Osteoblast (primary cell): ENCODE measurements at regions not wholly inside any gene's neighbourhood (a gene's known extent, or its start where the extent isn't known, plus 50 kb on each side); places are given as distances from the start of the nearest gene placed in this dataset.
A peak's percentile ranks its signal among the peaks of the same experiment; 100 is the strongest.

ENCODE experiments used
- DNase-seq: peaks from one replicate; pipeline ENCODE4 v3.0.0; 2011; ENCODE audit warnings: low spot score, mixed read lengths; ENCODE audit not compliant: insufficient read length; ENCODE audit errors: missing footprints
- H2AFZ ChIP-seq: 2 replicates; pipeline ENCODE4 v1.6.0; 2011; ENCODE audit warnings: mild to moderate bottlenecking, low read length
- H3K27ac ChIP-seq: 2 replicates; pipeline ENCODE4 v1.5.1; 2011; ENCODE audit warnings: mild to moderate bottlenecking, low read depth, low read length, moderate library complexity
- H3K27me3 ChIP-seq: 2 replicates; pipeline ENCODE4 v1.6.0; 2012; ENCODE audit warnings: mild to moderate bottlenecking, control low read depth, inconsistent platforms, low read length, moderate library complexity; ENCODE audit not compliant: insufficient read depth
- H3K36me3 ChIP-seq: 2 replicates; pipeline ENCODE4 v1.5.1; 2011; ENCODE audit warnings: mild to moderate bottlenecking, low read length, control low read depth, moderate library complexity; ENCODE audit not compliant: insufficient read depth
- H3K4me1 ChIP-seq: 2 replicates; pipeline ENCODE4 v1.5.1; 2011; ENCODE audit warnings: mild to moderate bottlenecking, low read length, control low read depth, moderate library complexity; ENCODE audit not compliant: insufficient read depth
- H3K4me2 ChIP-seq: 2 replicates; pipeline ENCODE4 v1.6.0; 2011; ENCODE audit warnings: mild to moderate bottlenecking, low read length; ENCODE audit not compliant: insufficient read depth
- H3K4me3 ChIP-seq: fragments of 200-600 bp; sonication (generic); 3 replicates; pipeline ENCODE4 v1.5.1; 2012; ENCODE audit warnings: mild to moderate bottlenecking, low read length, inconsistent platforms; ENCODE audit not compliant: insufficient read depth
- H3K79me2 ChIP-seq: 2 replicates; pipeline ENCODE4 v1.6.0; 2012; ENCODE audit warnings: mild to moderate bottlenecking, low read length, control low read depth, inconsistent platforms; ENCODE audit not compliant: insufficient read depth
- H3K9me3 ChIP-seq: 2 replicates; pipeline ENCODE4 v1.5.1; 2011; ENCODE audit warnings: low read depth, low read length, control low read depth
- H4K20me1 ChIP-seq: 2 replicates; pipeline ENCODE4 v1.6.0; 2012; ENCODE audit warnings: mild to moderate bottlenecking, low read length, control low read depth; ENCODE audit not compliant: insufficient read depth
- TF ChIP-seq, protein P1 (sequence below): IDR thresholded peaks from 2 replicates; pipeline ENCODE4 v1.5.1; 2011; ENCODE audit warnings: mild to moderate bottlenecking, low read depth, low read length, moderate library complexity; ENCODE audit errors: extremely low read depth

DNA sequence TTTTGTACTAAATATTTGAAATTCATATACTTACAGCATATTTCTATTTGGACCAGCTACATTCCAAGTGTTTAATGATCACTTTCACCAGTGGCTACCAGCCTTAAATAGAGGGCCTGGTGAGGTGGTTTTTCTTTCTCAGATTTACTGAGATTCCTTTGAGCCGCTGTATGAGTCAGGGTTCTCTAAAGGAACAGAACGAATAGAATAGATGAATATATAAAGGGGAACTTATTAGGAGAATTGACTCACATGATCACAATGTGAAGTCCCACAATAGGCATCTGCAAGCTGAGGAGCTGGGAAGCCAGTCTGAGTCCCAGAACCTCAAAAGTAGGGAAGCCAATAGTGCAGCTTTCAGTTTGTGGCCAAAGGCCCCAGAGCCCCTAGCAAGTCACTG lies 146.2 kb upstream of the TLL1 start:
- Histone ChIP-seq H4K20me1 (no peaks in the 10 kb centered on the region), H3K27me3 (no peaks in the 10 kb centered on the region), H3K27ac (no peak overlapping the region), H3K4me3 (no peak overlapping the region), H3K4me1 (no peaks in the 10 kb centered on the region), H2AFZ (no peak overlapping the region), H3K4me2 (no peak overlapping the region), H3K9me3 (no peaks in the 10 kb centered on the region), H3K36me3 (no peaks in the 10 kb centered on the region), H3K79me2 (no peaks in the 10 kb centered on the region)
- no peak for DNase-seq
- TF ChIP-seq, protein P1, sequence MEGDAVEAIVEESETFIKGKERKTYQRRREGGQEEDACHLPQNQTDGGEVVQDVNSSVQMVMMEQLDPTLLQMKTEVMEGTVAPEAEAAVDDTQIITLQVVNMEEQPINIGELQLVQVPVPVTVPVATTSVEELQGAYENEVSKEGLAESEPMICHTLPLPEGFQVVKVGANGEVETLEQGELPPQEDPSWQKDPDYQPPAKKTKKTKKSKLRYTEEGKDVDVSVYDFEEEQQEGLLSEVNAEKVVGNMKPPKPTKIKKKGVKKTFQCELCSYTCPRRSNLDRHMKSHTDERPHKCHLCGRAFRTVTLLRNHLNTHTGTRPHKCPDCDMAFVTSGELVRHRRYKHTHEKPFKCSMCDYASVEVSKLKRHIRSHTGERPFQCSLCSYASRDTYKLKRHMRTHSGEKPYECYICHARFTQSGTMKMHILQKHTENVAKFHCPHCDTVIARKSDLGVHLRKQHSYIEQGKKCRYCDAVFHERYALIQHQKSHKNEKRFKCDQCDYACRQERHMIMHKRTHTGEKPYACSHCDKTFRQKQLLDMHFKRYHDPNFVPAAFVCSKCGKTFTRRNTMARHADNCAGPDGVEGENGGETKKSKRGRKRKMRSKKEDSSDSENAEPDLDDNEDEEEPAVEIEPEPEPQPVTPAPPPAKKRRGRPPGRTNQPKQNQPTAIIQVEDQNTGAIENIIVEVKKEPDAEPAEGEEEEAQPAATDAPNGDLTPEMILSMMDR: no peak

DNA sequence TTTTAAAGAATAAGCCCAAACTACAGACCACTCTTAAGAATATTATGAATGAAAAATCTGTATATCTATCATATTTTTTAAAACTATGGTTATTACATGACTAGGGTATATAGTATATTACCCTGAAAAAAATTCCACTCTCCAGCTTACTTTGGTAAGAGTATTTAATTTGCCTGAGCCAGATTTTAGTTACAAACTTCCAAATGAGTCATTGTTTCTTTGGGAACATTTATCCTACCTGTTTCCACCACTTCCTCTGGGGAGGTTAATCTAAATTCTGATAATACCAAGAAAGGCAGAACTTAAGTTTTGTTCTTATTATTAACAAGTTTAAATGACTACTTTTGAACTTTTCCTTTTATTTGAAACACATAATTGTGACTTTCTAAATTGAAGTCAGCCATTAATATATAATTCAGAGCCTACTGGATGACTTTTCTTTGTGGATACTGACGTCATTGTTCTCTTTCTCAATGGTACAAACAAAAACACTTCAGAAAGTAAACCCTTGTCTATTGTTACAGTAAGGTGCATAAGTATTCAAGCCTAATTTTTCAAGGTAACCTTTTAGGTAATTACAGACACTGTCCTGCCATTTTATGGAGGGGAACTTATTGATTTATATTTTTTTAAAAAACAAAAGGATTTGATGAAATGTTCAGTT lies 135.6 kb upstream of the TLL1 start:
- Histone ChIP-seq H3K4me3 (no peak overlapping the region), H3K4me1 (no peaks in the 10 kb centered on the region), H3K9me3 (no peaks in the 10 kb centered on the region), H3K4me2 (no peak overlapping the region), H3K27ac (no peak overlapping the region), H4K20me1 (no peaks in the 10 kb centered on the region), H3K36me3 (no peaks in the 10 kb centered on the region), H3K79me2 (no peaks in the 10 kb centered on the region), H3K27me3 (no peaks in the 10 kb centered on the region), H2AFZ (no peak overlapping the region)
- DNase-seq: no peak
- TF ChIP-seq, protein P1: no peak

DNA sequence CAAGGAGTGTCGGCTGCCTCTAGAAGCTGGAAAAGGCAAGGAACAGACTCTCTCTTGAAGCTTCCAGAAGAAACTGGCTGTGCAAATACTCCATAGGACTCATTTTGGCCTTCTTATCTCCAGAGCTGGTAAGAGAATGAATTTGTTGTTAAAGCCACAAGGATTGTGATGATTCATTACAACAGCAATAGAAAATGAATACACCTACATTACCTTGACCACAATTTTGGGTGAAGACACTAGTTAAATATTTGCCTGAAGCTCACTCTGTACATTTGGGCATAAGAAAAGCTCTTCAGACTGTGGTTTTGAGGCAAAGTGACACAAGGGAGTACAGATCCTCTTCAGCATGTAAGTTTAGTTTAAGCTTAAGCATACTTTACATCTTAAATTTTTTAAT lies 134.5 kb upstream of the TLL1 start:
- Histone ChIP-seq H3K9me3 (no peaks in the 10 kb centered on the region), H3K27ac (no peak overlapping the region), H4K20me1 (no peaks in the 10 kb centered on the region), H3K27me3 (no peaks in the 10 kb centered on the region), H3K79me2 (no peaks in the 10 kb centered on the region), H3K4me2 (no peak overlapping the region), H3K4me1 (no peaks in the 10 kb centered on the region), H2AFZ (no peak overlapping the region), H3K4me3 (no peak overlapping the region), H3K36me3 (no peaks in the 10 kb centered on the region)
- TF ChIP-seq, protein P1: no peak
- DNase-seq: peak; percentile 17

DNA sequence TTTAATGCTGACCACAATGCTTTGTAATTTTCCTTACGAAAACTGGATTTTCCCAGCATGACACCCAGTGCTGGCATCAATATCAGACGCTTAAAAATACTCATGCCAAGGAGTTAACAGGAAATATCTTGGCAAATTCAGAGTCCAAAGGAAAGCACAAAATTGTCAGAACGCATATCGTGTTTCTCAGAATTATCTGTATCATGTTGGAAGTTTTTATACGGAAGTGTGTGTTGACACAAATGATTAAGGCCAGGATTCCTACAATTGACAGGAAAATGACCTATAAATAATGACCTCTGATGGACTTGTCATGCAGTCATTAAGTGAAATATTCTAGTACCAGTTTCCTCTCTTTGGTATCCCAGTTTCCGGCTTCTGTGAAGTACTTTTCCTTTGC lies 132.1 kb upstream of the TLL1 start:
- Histone ChIP-seq H2AFZ (no peak overlapping the region), H3K27me3 (no peaks in the 10 kb centered on the region), H3K36me3 (no peaks in the 10 kb centered on the region), H3K9me3 (no peaks in the 10 kb centered on the region), H4K20me1 (no peaks in the 10 kb centered on the region), H3K27ac (no peak overlapping the region), H3K4me1 (no peaks in the 10 kb centered on the region), H3K4me2 (no peak overlapping the region), H3K4me3 (no peak overlapping the region), H3K79me2 (no peaks in the 10 kb centered on the region)
- DNase-seq: no peak
- TF ChIP-seq, protein P1: no peak
